NCI-H524 treated with DMSO at 0.1 percent for 48 hours (cell line): ENCODE measurements at regions not wholly inside any gene's neighbourhood (a gene's known extent, or its start where the extent isn't known, plus 50 kb on each side); places are given as distances from the start of the nearest gene placed in this dataset.
A peak's percentile ranks its signal among the peaks of the same experiment; 100 is the strongest.
"Not testable (repeated sequence)": the region's sequence is repeated elsewhere in the genome, so short reads cannot be mapped to it uniquely, and the experiment has no call there.

ENCODE experiments used
- DNase-seq: peaks from one replicate; lab custom pipeline; 2025; lab: John Stamatoyannopoulos, UW

- no peak for DNase-seq
These were observed 850.8 kb upstream of the ROBO1 start for GRCh38 chr3:80618295-80619256.

GRCh38 chr3:80612366-80612765, 844.6 kb upstream of the ROBO1 start:
- DNase-seq, result no peak

GRCh38 chr3:80608072-80608471, 840.3 kb upstream of the ROBO1 start:
- DNase-seq, result not testable (repeated sequence)

- DNase-seq, result no peak
These were observed 838.3 kb upstream of the ROBO1 start for GRCh38 chr3:80606073-80606472.

GRCh38 chr3:80601479-80601878, 833.7 kb upstream of the ROBO1 start:
- no peak for DNase-seq

GRCh38 chr3:80592792-80593191, 825.0 kb upstream of the ROBO1 start:
- DNase-seq, result no peak

GRCh38 chr3:80586338-80586737, 818.5 kb upstream of the ROBO1 start:
- DNase-seq, result no peak

- no peak for DNase-seq
These were observed 812.3 kb upstream of the ROBO1 start for GRCh38 chr3:80580146-80580545.

DNA sequence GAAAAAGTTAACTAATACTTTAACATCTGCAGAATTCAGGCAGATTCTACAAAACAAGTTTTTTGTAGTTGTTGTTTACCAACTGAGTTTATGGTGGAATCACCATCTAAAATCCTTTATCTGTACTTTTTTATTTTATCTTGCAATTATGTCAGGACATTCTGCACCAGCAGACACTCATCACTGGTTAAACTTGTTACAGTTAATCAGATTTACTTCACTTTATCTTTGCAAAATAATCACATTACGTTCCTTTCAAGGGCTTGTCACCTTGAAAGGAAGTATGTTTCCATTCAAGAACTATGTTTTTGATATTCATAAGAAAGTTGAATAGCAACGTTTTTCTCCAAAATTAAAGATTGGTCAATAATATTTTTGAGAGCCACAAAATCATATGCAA, 796.6 kb upstream of the ROBO1 start:
- DNase-seq, result no peak

DNA sequence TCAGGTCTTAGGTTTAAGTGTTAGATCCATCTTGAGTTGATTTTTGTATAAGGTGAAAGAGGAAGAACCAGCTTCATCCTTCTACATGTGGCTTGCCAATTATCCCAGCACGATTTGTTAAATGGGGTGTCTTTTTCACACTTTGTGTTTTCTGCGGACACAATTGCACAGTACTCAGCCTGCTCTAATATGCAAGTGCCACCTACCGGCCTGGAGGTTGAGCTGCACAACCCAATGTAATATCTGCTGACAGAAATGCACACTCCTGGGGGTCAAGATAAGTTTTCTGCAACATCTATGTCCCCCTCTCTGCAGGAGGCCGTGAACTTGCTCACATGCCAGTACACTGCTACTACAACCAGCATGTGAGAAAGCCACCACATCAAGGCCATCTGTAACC, 791.9 kb upstream of the ROBO1 start:
- DNase-seq, result no peak

- DNase-seq, result no peak
These were observed 789.0 kb upstream of the ROBO1 start for GRCh38 chr3:80556763-80557162.

DNA sequence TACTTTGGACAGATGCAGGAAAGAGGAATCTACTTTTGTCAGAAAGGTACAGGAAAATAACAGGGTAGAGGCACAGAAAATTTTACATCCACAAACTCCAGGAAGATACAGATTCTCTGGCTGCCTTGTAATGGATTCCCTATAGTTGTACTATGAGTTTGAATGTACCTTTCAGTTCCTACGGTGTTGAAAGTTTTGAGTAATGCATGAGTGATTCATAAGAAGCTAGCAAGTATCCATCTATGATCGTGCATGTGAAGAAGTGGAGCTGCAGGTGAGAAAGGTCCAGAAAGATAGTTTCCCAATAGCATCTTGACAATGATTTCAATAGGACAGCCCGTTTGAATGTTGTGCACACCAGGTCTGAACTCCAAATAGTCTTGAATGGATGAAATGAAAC, 786.5 kb upstream of the ROBO1 start:
- no peak for DNase-seq

- no peak for DNase-seq
These were observed 785.4 kb upstream of the ROBO1 start for GRCh38 chr3:80553211-80553610.

DNA sequence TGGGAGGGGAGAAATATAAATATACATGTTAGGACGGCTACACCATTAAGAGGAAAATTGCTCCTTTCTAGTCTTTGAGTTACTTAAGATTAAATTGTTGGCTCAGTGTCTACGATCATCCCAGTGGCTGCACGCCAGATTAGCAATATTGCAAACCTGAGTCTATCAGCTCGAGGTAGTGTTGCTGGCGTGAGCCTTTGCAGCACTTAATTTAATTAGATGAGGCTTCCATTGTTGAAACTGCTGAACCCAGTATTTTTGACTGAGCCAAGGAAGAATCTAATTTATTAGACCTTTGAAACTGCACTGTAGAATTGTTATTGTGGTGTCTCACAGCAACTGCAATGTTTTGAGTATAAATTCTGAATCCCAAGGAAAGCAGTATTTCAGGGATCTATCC, 782.4 kb upstream of the ROBO1 start:
- no peak for DNase-seq

DNA sequence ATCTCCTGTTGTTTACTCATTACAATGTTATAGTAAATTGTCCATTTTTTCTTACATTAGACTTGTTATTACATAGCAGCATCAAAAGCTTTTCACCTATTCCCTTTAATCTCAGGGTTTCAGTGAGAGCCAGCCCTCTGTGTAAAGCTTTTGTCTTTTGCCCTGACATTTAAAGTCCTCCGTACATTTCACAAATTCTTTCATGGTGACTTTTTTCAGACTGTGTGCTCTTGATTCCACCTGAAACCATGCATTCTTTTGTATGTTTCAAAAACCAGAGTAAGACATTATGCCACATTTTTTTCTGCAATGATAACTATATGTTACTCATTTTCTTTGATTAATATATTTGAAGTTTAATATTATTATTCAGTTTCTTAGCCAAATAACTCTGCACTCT, 781.4 kb upstream of the ROBO1 start:
- no peak for DNase-seq

DNA sequence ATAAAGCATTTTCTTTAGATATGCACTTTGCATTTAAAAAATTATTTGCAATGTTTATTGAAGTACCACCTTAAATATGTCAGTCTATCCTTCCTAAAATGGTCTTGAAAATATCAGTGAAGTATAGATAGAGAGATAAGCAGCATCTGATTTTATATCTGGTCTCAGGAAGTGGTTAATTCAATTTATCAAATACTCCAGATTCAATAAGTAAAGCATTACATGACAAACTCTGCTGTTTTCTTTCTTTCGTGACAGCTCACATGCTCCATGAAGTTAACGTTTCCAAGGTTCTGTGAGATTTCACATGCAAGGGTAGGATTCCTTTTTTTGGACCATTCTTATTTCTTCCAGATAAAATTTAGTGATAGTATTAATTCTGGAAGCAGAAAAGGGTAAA, 775.4 kb upstream of the ROBO1 start:
- no peak for DNase-seq

- DNase-seq, result no peak
These were observed 774.7 kb upstream of the ROBO1 start for GRCh38 chr3:80542456-80542855.

DNA sequence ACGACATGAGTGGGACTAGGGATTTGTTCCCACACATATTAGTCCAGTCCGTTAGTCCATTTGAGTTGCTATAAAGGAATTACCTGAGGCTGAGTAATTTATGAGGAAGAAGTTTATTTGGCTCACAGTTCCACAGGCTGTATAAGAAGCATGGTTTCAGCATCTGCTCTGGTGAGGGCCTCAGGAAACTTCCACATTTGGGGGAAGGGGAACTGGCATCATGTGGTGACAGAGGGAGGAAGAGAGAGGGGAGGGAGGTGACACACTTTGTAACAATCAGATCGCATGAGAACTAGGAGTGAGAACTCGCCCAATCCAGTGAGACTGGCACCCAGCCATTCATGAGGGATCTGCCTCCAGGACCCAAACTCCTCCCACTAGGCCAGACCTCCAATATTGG, 769.9 kb upstream of the ROBO1 start:
- DNase-seq, result no peak

DNA sequence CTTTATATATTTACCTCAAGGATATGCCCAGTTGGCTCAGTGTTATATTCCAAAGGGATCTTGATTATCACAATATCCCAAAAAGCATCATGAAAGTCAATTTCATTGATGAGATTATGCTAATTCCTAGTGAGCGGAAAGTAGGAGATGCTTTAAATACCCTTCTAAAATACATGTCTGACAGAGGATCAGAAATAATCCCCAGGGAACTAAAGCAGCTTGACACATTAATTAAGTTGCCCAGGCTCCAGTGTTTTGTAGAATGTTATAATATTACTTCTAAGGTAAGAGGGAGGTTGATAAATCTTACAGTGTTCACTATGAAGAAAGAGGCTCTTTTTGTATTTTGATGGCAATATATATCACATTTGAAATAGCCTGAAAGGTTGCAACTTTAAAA, 767.5 kb upstream of the ROBO1 start:
- DNase-seq, result peak; percentile 25

DNA sequence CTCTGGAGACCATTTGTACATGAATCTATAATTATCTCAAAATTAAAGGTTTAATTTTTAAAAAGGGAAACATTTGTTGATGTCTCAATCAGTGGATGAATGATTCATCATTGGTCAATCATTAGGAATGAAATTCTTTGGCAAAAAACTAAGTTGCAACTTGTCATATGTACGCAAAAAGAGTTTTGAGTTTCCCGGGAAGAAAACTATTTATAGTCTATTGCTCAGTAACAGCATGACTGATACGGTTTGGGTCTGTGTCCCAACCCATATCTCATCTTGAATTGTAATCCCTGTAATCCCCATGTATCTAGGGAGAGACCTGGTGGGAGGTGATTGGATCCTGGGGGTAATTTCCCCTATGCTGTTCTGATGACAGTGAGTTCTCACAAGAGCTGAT, 765.8 kb upstream of the ROBO1 start:
- DNase-seq, result no peak

GRCh38 chr3:80526153-80526552, 758.4 kb upstream of the ROBO1 start:
- no peak for DNase-seq

- no peak for DNase-seq
These were observed 753.3 kb upstream of the ROBO1 start for GRCh38 chr3:80521081-80521480.

DNA sequence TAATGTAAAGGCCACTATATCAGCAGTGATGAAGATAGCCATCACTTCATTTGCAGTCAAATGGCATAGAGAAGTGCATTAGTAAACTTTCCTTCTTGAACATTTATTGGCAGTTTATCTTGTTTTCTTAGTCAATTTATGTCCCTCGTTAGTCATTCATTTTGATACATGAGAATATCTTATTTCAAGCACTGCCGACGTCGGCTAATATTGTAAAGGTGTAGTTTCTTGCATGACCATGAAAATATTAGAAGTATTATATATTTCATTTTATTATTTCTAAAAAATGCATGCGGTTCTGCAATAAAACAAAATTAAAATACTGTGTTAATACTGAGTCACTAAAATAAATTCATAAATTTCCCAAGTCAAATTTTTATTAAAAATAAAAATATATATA, 751.6 kb upstream of the ROBO1 start:
- no peak for DNase-seq

GRCh38 chr3:80496452-80496851, 728.7 kb upstream of the ROBO1 start:
- no peak for DNase-seq
